K562 (cell line): ENCODE measurements at regions not wholly inside any gene's neighbourhood (a gene's known extent, or its start where the extent isn't known, plus 50 kb on each side); places are given as distances from the start of the nearest gene placed in this dataset.

ENCODE experiments used
- CBFB ChIP-seq: sonication (generic); formaldehyde crosslinking; IDR thresholded peaks from 2 replicates; pipeline ENCODE4 v1.4.0; 2020; ENCODE audit warnings: mild to moderate bottlenecking, missing genetic modification reagents
- CREB1 ChIP-seq, 2 experiments: sonication (generic) in 1 of 2; formaldehyde crosslinking in 1 of 2; IDR thresholded peaks; 2 replicates each; pipeline versions ENCODE4 v1.6.1 to v1.8.0; 2012 to 2022; ENCODE audit warnings: inconsistent platforms in 1 of 2, mild to moderate bottlenecking in 1 of 2, missing genetic modification reagents in 1 of 2, moderate library complexity in 1 of 2
- FOXP1 ChIP-seq: sonication (generic); formaldehyde crosslinking; IDR thresholded peaks from 2 replicates; pipeline ENCODE4 v1.8.0; 2022; ENCODE audit warnings: mild to moderate bottlenecking, missing genetic modification reagents
- SRSF3 ChIP-seq: fragments of 200-400 bp; formaldehyde crosslinking; IDR thresholded peaks from 2 replicates; pipeline ENCODE4 v1.6.1; 2016; ENCODE audit warnings: mild to moderate bottlenecking, low read length, moderate library complexity; ENCODE audit not compliant: insufficient read depth
- TF ChIP-seq, protein P1 (sequence below): IDR thresholded peaks from 2 replicates; pipeline ENCODE4 v1.6.1; 2011; ENCODE audit warnings: borderline replicate concordance, low read depth, mild to moderate bottlenecking, moderate library complexity, low read length; ENCODE audit not compliant: insufficient read depth, poor library complexity, severe bottlenecking
- TF ChIP-seq, protein P2 (sequence below): IDR thresholded peaks from 3 replicates; pipeline ENCODE4 v1.6.1; 2011; ENCODE audit warnings: borderline replicate concordance, mild to moderate bottlenecking; ENCODE audit not compliant: insufficient read length, insufficient read depth
- TF ChIP-seq, protein P3 (sequence below), 3 experiments: IDR thresholded peaks in 2 of 3; conservative IDR thresholded peaks in 1 of 3; 2 replicates each; pipeline ENCODE4 v1.5.1; 2011 to 2012; ENCODE audit warnings: low read length in 3 of 3, mild to moderate bottlenecking in 3 of 3, control low read depth in 2 of 3, improper control_type of control experiment in 1 of 3, inconsistent platforms in 1 of 3, low read depth in 1 of 3, mixed read lengths in 1 of 3, moderate library complexity in 1 of 3; ENCODE audit not compliant: insufficient read depth in 2 of 3
- TF ChIP-seq, protein P4 (sequence below): sonication (generic); formaldehyde crosslinking; IDR thresholded peaks from 2 replicates; pipeline ENCODE4 v1.8.1; 2023; ENCODE audit warnings: mild to moderate bottlenecking, missing genetic modification reagents, moderate library complexity

DNA sequence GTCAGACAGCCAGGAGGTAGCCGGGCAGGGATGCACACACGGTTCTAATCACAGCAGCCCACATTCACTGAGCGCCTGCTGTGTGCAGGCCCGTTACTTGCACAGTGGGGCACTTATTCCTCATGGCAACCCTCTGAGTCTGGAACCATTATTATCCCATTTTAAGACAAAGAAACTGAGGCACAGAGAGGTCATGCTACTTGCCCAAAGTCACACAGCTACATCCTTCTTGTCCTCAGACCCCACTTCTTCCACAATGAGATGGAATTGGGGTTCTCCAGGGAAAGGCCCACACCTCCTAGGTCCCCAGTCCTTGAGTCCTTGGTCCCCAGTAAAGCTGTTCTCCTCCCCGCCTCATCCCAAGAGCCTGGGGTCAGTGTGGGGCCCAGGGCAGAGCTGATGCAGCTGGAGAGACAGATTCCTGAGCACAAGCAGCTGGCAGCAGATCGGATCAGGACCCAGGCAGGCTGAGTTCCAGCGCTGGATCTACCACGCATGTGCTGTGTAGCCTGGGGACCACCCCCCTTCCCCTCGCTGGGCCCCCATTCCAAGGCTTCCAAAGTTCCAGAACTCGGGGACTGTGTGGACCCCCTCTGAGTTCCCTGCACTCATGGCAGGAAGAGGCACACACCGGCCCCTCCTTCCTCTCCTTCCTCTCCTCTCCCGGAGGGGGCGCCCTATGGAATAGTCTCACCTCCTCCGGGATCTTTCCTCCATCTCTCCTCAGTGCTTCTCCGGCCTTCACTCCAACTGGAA lies 393.4 kb downstream of the MATN1 start (continued):
- TF ChIP-seq SRSF3 (no peak), CBFB (CRISPR knock-in tag) (no peak), FOXP1 (CRISPR knock-in tag) (no peak), CREB1 (IDR thresholded peaks at IDR 0.05) (no peak), CREB1 (CRISPR knock-in tag; IDR thresholded peaks at IDR 0.05) (no peak)
- TF ChIP-seq, protein P1, sequence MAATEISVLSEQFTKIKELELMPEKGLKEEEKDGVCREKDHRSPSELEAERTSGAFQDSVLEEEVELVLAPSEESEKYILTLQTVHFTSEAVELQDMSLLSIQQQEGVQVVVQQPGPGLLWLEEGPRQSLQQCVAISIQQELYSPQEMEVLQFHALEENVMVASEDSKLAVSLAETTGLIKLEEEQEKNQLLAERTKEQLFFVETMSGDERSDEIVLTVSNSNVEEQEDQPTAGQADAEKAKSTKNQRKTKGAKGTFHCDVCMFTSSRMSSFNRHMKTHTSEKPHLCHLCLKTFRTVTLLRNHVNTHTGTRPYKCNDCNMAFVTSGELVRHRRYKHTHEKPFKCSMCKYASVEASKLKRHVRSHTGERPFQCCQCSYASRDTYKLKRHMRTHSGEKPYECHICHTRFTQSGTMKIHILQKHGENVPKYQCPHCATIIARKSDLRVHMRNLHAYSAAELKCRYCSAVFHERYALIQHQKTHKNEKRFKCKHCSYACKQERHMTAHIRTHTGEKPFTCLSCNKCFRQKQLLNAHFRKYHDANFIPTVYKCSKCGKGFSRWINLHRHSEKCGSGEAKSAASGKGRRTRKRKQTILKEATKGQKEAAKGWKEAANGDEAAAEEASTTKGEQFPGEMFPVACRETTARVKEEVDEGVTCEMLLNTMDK: peak; percentile 32
- TF ChIP-seq, protein P2, sequence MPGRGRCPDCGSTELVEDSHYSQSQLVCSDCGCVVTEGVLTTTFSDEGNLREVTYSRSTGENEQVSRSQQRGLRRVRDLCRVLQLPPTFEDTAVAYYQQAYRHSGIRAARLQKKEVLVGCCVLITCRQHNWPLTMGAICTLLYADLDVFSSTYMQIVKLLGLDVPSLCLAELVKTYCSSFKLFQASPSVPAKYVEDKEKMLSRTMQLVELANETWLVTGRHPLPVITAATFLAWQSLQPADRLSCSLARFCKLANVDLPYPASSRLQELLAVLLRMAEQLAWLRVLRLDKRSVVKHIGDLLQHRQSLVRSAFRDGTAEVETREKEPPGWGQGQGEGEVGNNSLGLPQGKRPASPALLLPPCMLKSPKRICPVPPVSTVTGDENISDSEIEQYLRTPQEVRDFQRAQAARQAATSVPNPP: no peak
- TF ChIP-seq, protein P3, sequence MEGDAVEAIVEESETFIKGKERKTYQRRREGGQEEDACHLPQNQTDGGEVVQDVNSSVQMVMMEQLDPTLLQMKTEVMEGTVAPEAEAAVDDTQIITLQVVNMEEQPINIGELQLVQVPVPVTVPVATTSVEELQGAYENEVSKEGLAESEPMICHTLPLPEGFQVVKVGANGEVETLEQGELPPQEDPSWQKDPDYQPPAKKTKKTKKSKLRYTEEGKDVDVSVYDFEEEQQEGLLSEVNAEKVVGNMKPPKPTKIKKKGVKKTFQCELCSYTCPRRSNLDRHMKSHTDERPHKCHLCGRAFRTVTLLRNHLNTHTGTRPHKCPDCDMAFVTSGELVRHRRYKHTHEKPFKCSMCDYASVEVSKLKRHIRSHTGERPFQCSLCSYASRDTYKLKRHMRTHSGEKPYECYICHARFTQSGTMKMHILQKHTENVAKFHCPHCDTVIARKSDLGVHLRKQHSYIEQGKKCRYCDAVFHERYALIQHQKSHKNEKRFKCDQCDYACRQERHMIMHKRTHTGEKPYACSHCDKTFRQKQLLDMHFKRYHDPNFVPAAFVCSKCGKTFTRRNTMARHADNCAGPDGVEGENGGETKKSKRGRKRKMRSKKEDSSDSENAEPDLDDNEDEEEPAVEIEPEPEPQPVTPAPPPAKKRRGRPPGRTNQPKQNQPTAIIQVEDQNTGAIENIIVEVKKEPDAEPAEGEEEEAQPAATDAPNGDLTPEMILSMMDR (IDR thresholded peaks at IDR 0.05 in 2 of 3, conservative IDR thresholded peaks at IDR 0.05 in 1 of 3; ENCODE audit: insufficient read depth in 2 of 3, low read depth in 1 of 3, low read length in 3 of 3): peak in 2 of 3 experiments; percentile 12 to 46; a peak in 3 of 6 replicates
- TF ChIP-seq, protein P4, sequence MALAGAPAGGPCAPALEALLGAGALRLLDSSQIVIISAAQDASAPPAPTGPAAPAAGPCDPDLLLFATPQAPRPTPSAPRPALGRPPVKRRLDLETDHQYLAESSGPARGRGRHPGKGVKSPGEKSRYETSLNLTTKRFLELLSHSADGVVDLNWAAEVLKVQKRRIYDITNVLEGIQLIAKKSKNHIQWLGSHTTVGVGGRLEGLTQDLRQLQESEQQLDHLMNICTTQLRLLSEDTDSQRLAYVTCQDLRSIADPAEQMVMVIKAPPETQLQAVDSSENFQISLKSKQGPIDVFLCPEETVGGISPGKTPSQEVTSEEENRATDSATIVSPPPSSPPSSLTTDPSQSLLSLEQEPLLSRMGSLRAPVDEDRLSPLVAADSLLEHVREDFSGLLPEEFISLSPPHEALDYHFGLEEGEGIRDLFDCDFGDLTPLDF (CRISPR knock-in tag): no peak
